ENCODE measurements at regions not wholly inside any gene's neighbourhood (a gene's known extent, or its start where the extent isn't known, plus 50 kb on each side); places are given as distances from the start of the nearest gene placed in this dataset.
"Not testable (repeated sequence)": the region's sequence is repeated elsewhere in the genome, so short reads cannot be mapped to it uniquely, and the experiment has no call there.

GRCh38 chr10:85138046-85138445 is 809.7 kb downstream of the CCSER2 start:
- POLR2A ChIA-PET = no interaction called here
- Histone ChIP-seq H3K27me3 (ENCODE audit: control insufficient read depth in 1 of 2, insufficient read depth in 2 of 2, low read length in 2 of 2) (no peaks in the 10 kb centered on the region), H3K36me3 (ENCODE audit: insufficient read depth, low read length) (no peaks in the 10 kb centered on the region), H3K27ac (ENCODE audit: low read depth in 1 of 2, low read length in 2 of 2) (no peak overlapping the region), H3K4me1 (ENCODE audit: insufficient read depth, low read length) (no peaks in the 10 kb centered on the region), H3K9me3 (ENCODE audit: control insufficient read depth in 1 of 2, insufficient read depth in 1 of 2, low read length in 2 of 2) (no peaks in the 10 kb centered on the region), H3K4me3 (ENCODE audit: low read length) (no peak overlapping the region)
- intact Hi-C loops (cut with DNase I, micrococcal nuclease) = no loop called here
- Mint-ChIP-seq H3K4me1 (ENCODE audit: low read depth) (no peaks in the 10 kb centered on the region), H3K9me3 (no peaks in the 10 kb centered on the region), H3K27ac (no peak overlapping the region), H3K27me3 (no peaks in the 10 kb centered on the region), H3K4me3 (no peak overlapping the region), H3K36me3 (ENCODE audit: low read depth) (no peaks in the 10 kb centered on the region)
- TF ChIP-seq CTCF (IDR thresholded peaks at IDR 0.05) = no peak
- CTCF ChIA-PET = no interaction called here
- ATAC-seq (ENCODE audit: poor library complexity) = no peak
- DNase-seq = no peak

DNA sequence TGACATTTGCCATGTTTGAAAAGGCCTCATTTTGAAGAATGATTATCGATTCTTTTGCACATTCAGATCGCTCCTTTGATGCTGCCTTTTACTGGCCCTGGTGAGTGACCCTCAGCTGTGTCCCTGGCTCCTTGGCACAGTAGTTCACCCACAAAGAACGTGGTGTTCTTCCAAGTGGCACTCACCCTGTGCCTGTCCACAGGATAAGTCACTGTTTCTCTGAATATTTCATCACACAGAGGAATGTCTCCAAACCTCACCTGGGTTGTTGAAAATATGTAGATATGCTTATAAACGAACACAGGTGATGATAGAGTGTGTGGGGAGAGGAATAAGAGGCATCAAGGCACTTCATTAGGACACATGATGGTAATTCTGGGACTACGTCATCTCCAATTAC is 810.7 kb downstream of the CCSER2 start:
- H3K27ac ChIP-seq (ENCODE audit: low read depth in 1 of 2, low read length in 2 of 2) = no peak overlapping the region
- H3K36me3 Mint-ChIP-seq (ENCODE audit: low read depth) = no peaks in the 10 kb centered on the region
- ATAC-seq (ENCODE audit: poor library complexity) = no peak
- ChIA-PET CTCF (no interaction called here), POLR2A (no interaction called here)
- H3K36me3 ChIP-seq (ENCODE audit: insufficient read depth, low read length) = no peaks in the 10 kb centered on the region
- H3K4me1 Mint-ChIP-seq (ENCODE audit: low read depth) = no peaks in the 10 kb centered on the region
- no peak for TF ChIP-seq CTCF (IDR thresholded peaks at IDR 0.05)
- H3K4me3 ChIP-seq (ENCODE audit: low read length) = no peak overlapping the region
- H3K27ac Mint-ChIP-seq = no peak overlapping the region
- intact Hi-C loops (cut with DNase I, micrococcal nuclease) = no loop called here
- no peaks in the 10 kb centered on the region for H3K9me3 ChIP-seq (ENCODE audit: control insufficient read depth in 1 of 2, insufficient read depth in 1 of 2, low read length in 2 of 2)
- no peaks in the 10 kb centered on the region for H3K27me3 ChIP-seq (ENCODE audit: control insufficient read depth in 1 of 2, insufficient read depth in 2 of 2, low read length in 2 of 2)
- no peaks in the 10 kb centered on the region for H3K9me3 Mint-ChIP-seq
- no peak for DNase-seq
- H3K4me1 ChIP-seq (ENCODE audit: insufficient read depth, low read length) = no peaks in the 10 kb centered on the region
- no peaks in the 10 kb centered on the region for H3K27me3 Mint-ChIP-seq
- no peak overlapping the region for H3K4me3 Mint-ChIP-seq

GRCh38 chr10:85141520-85141919 is 813.1 kb downstream of the CCSER2 start:
- H3K27me3 Mint-ChIP-seq; H3K4me3 ChIP-seq (ENCODE audit: low read length); CTCF ChIA-PET; H3K36me3 Mint-ChIP-seq (ENCODE audit: low read depth); H3K4me1 Mint-ChIP-seq (ENCODE audit: low read depth); H3K27me3 ChIP-seq (ENCODE audit: control insufficient read depth in 1 of 2, insufficient read depth in 2 of 2, low read length in 2 of 2); intact Hi-C loops (cut with DNase I, micrococcal nuclease); H3K9me3 ChIP-seq (ENCODE audit: control insufficient read depth in 1 of 2, insufficient read depth in 1 of 2, low read length in 2 of 2); H3K4me3 Mint-ChIP-seq; H3K27ac ChIP-seq (ENCODE audit: low read depth in 1 of 2, low read length in 2 of 2); DNase-seq; POLR2A ChIA-PET; H3K27ac Mint-ChIP-seq; H3K9me3 Mint-ChIP-seq; ATAC-seq (ENCODE audit: poor library complexity); H3K36me3 ChIP-seq (ENCODE audit: insufficient read depth, low read length); H3K4me1 ChIP-seq (ENCODE audit: insufficient read depth, low read length): not testable (repeated sequence)

GRCh38 chr10:85145966-85146365 is 817.6 kb downstream of the CCSER2 start:
- no peak overlapping the region for H3K4me3 Mint-ChIP-seq
- CTCF ChIA-PET = no interaction called here

More at GRCh38 chr10:85145966-85146365, 817.6 kb downstream of the CCSER2 start:
- Mint-ChIP-seq H3K27ac (no peak overlapping the region), H3K27me3 (no peaks in the 10 kb centered on the region), H3K9me3 (peaks cover 2% of the 10 kb centered on the region), H3K4me1 (ENCODE audit: low read depth) (no peaks in the 10 kb centered on the region), H3K36me3 (ENCODE audit: low read depth) (no peaks in the 10 kb centered on the region)
- H3K9me3 ChIP-seq (ENCODE audit: control insufficient read depth in 1 of 2, insufficient read depth in 1 of 2, low read length in 2 of 2) = no peaks in the 10 kb centered on the region
- DNase-seq (no peak), ATAC-seq (ENCODE audit: poor library complexity) (no peak)
- H3K27me3 ChIP-seq (ENCODE audit: control insufficient read depth in 1 of 2, insufficient read depth in 2 of 2, low read length in 2 of 2) = no peaks in the 10 kb centered on the region
- no peak overlapping the region for H3K27ac ChIP-seq (ENCODE audit: low read depth in 1 of 2, low read length in 2 of 2)
- TF ChIP-seq CTCF (IDR thresholded peaks at IDR 0.05) = no peak
- H3K4me3 ChIP-seq (ENCODE audit: low read length) = no peak overlapping the region
- no peaks in the 10 kb centered on the region for H3K36me3 ChIP-seq (ENCODE audit: insufficient read depth, low read length)
- no peaks in the 10 kb centered on the region for H3K4me1 ChIP-seq (ENCODE audit: insufficient read depth, low read length)
- intact Hi-C loops (cut with DNase I, micrococcal nuclease) = no loop called here
- POLR2A ChIA-PET = no interaction called here
